ENCODE measurements at regions not wholly inside any gene's neighbourhood (a gene's known extent, or its start where the extent isn't known, plus 50 kb on each side); places are given as distances from the start of the nearest gene placed in this dataset.
"Not testable (repeated sequence)": the region's sequence is repeated elsewhere in the genome, so short reads cannot be mapped to it uniquely, and the experiment has no call there.

GRCh38 chr7:9691286-9691685 is 1257.9 kb downstream of the NXPH1 start:
- Histone ChIP-seq H3K36me3 (ENCODE audit: control insufficient read depth in 3 of 3, insufficient read depth in 3 of 3, low read length in 3 of 3) (no peaks in the 10 kb centered on the region), H3K9me3 (ENCODE audit: control insufficient read depth in 3 of 3, low read length in 3 of 3) (peaks cover 0 to 4% (median 3%) of the 10 kb centered on the region in 3 donors), H3K27me3 (ENCODE audit: control insufficient read depth in 3 of 3, insufficient read depth in 3 of 3, low read length in 3 of 3) (no peaks in the 10 kb centered on the region), H3K9ac (ENCODE audit: low read depth in 1 of 3, low read length in 3 of 3) (no peak overlapping the region), H3K4me1 (ENCODE audit: control insufficient read depth in 3 of 3, insufficient read depth in 3 of 3, low read length in 3 of 3) (no peaks in the 10 kb centered on the region), H3K27ac (ENCODE audit: low read depth, low read length) (no peak overlapping the region), H3K4me3 (ENCODE audit: low read length in 3 of 3) (no peak overlapping the region)

- no peaks in the 10 kb centered on the region for H3K4me1 ChIP-seq (ENCODE audit: control insufficient read depth in 3 of 3, insufficient read depth in 3 of 3, low read length in 3 of 3)
- H3K4me3 ChIP-seq (ENCODE audit: low read length in 3 of 3), result no peak overlapping the region
- no peaks in the 10 kb centered on the region for H3K27me3 ChIP-seq (ENCODE audit: control insufficient read depth in 3 of 3, insufficient read depth in 3 of 3, low read length in 3 of 3)
- H3K36me3 ChIP-seq (ENCODE audit: control insufficient read depth in 3 of 3, insufficient read depth in 3 of 3, low read length in 3 of 3), result no peaks in the 10 kb centered on the region
- no peaks in the 10 kb centered on the region for H3K9me3 ChIP-seq (ENCODE audit: control insufficient read depth in 3 of 3, low read length in 3 of 3)
- H3K27ac ChIP-seq (ENCODE audit: low read depth, low read length), result no peak overlapping the region
- no peak overlapping the region for H3K9ac ChIP-seq (ENCODE audit: low read depth in 1 of 3, low read length in 3 of 3)
Observed at GRCh38 chr7:9698375-9698774, 1265.0 kb downstream of the NXPH1 start.

GRCh38 chr7:9709216-9709615 is 1264.5 kb upstream of the PHF14 start:
- no peak overlapping the region for H3K27ac ChIP-seq (ENCODE audit: low read depth, low read length)
- no peak overlapping the region for H3K9ac ChIP-seq (ENCODE audit: low read depth in 1 of 3, low read length in 3 of 3)
- no peaks in the 10 kb centered on the region for H3K36me3 ChIP-seq (ENCODE audit: control insufficient read depth in 3 of 3, insufficient read depth in 3 of 3, low read length in 3 of 3)
- H3K4me1 ChIP-seq (ENCODE audit: control insufficient read depth in 3 of 3, insufficient read depth in 3 of 3, low read length in 3 of 3), result no peaks in the 10 kb centered on the region
- H3K27me3 ChIP-seq (ENCODE audit: control insufficient read depth in 3 of 3, insufficient read depth in 3 of 3, low read length in 3 of 3), result no peaks in the 10 kb centered on the region
- no peak overlapping the region for H3K4me3 ChIP-seq (ENCODE audit: low read length in 3 of 3)
- no peaks in the 10 kb centered on the region for H3K9me3 ChIP-seq (ENCODE audit: control insufficient read depth in 3 of 3, low read length in 3 of 3)

GRCh38 chr7:9711259-9711918 is 1262.3 kb upstream of the PHF14 start:
- H3K9ac ChIP-seq (ENCODE audit: low read depth in 1 of 3, low read length in 3 of 3), result no peak overlapping the region
- H3K4me3 ChIP-seq (ENCODE audit: low read length in 3 of 3), result no peak overlapping the region
- no peaks in the 10 kb centered on the region for H3K9me3 ChIP-seq (ENCODE audit: control insufficient read depth in 3 of 3, low read length in 3 of 3)
- no peaks in the 10 kb centered on the region for H3K36me3 ChIP-seq (ENCODE audit: control insufficient read depth in 3 of 3, insufficient read depth in 3 of 3, low read length in 3 of 3)
- no peaks in the 10 kb centered on the region for H3K27me3 ChIP-seq (ENCODE audit: control insufficient read depth in 3 of 3, insufficient read depth in 3 of 3, low read length in 3 of 3)
- H3K27ac ChIP-seq (ENCODE audit: low read depth, low read length), result no peak overlapping the region
- H3K4me1 ChIP-seq (ENCODE audit: control insufficient read depth in 3 of 3, insufficient read depth in 3 of 3, low read length in 3 of 3), result no peaks in the 10 kb centered on the region

GRCh38 chr7:9718071-9718661 is 1255.5 kb upstream of the PHF14 start:
- Histone ChIP-seq H3K9me3 (ENCODE audit: control insufficient read depth in 3 of 3, low read length in 3 of 3) (no peaks in the 10 kb centered on the region), H3K27ac (ENCODE audit: low read depth, low read length) (no peak overlapping the region), H3K36me3 (ENCODE audit: control insufficient read depth in 3 of 3, insufficient read depth in 3 of 3, low read length in 3 of 3) (no peaks in the 10 kb centered on the region), H3K27me3 (ENCODE audit: control insufficient read depth in 3 of 3, insufficient read depth in 3 of 3, low read length in 3 of 3) (no peaks in the 10 kb centered on the region), H3K4me3 (ENCODE audit: low read length in 3 of 3) (no peak overlapping the region), H3K9ac (ENCODE audit: low read depth in 1 of 3, low read length in 3 of 3) (no peak overlapping the region), H3K4me1 (ENCODE audit: control insufficient read depth in 3 of 3, insufficient read depth in 3 of 3, low read length in 3 of 3) (no peaks in the 10 kb centered on the region)

- Histone ChIP-seq H3K27ac (ENCODE audit: low read depth, low read length) (no peak overlapping the region), H3K4me3 (ENCODE audit: low read length in 3 of 3) (no peak overlapping the region), H3K36me3 (ENCODE audit: control insufficient read depth in 3 of 3, insufficient read depth in 3 of 3, low read length in 3 of 3) (no peaks in the 10 kb centered on the region), H3K27me3 (ENCODE audit: control insufficient read depth in 3 of 3, insufficient read depth in 3 of 3, low read length in 3 of 3) (no peaks in the 10 kb centered on the region), H3K9me3 (ENCODE audit: control insufficient read depth in 3 of 3, low read length in 3 of 3) (no peaks in the 10 kb centered on the region), H3K4me1 (ENCODE audit: control insufficient read depth in 3 of 3, insufficient read depth in 3 of 3, low read length in 3 of 3) (no peaks in the 10 kb centered on the region), H3K9ac (ENCODE audit: low read depth in 1 of 3, low read length in 3 of 3) (no peak overlapping the region)
Observed at GRCh38 chr7:9719303-9719702, 1254.4 kb upstream of the PHF14 start.

GRCh38 chr7:9719721-9720120 is 1254.0 kb upstream of the PHF14 start:
- H3K36me3 ChIP-seq (ENCODE audit: control insufficient read depth in 3 of 3, insufficient read depth in 3 of 3, low read length in 3 of 3), result no peaks in the 10 kb centered on the region
- H3K9me3 ChIP-seq (ENCODE audit: control insufficient read depth in 3 of 3, low read length in 3 of 3), result no peaks in the 10 kb centered on the region

GRCh38 chr7:9725940-9726663 is 1247.6 kb upstream of the PHF14 start:
- not testable (repeated sequence) for H3K27ac ChIP-seq (ENCODE audit: low read depth, low read length); H3K9ac ChIP-seq (ENCODE audit: low read depth in 1 of 3, low read length in 3 of 3); H3K9me3 ChIP-seq (ENCODE audit: control insufficient read depth in 3 of 3, low read length in 3 of 3); H3K4me1 ChIP-seq (ENCODE audit: control insufficient read depth in 3 of 3, insufficient read depth in 3 of 3, low read length in 3 of 3); H3K27me3 ChIP-seq (ENCODE audit: control insufficient read depth in 3 of 3, insufficient read depth in 3 of 3, low read length in 3 of 3); H3K36me3 ChIP-seq (ENCODE audit: control insufficient read depth in 3 of 3, insufficient read depth in 3 of 3, low read length in 3 of 3); H3K4me3 ChIP-seq (ENCODE audit: low read length in 3 of 3)

More at GRCh38 chr7:9719721-9720120, 1254.0 kb upstream of the PHF14 start:
- Histone ChIP-seq H3K4me3 (ENCODE audit: low read length in 3 of 3) (no peak overlapping the region), H3K9ac (ENCODE audit: low read depth in 1 of 3, low read length in 3 of 3) (no peak overlapping the region), H3K27me3 (ENCODE audit: control insufficient read depth in 3 of 3, insufficient read depth in 3 of 3, low read length in 3 of 3) (no peaks in the 10 kb centered on the region), H3K4me1 (ENCODE audit: control insufficient read depth in 3 of 3, insufficient read depth in 3 of 3, low read length in 3 of 3) (no peaks in the 10 kb centered on the region), H3K27ac (ENCODE audit: low read depth, low read length) (no peak overlapping the region)

GRCh38 chr7:9726811-9727210 is 1246.9 kb upstream of the PHF14 start:
- H3K4me1 ChIP-seq (ENCODE audit: control insufficient read depth in 3 of 3, insufficient read depth in 3 of 3, low read length in 3 of 3); H3K27me3 ChIP-seq (ENCODE audit: control insufficient read depth in 3 of 3, insufficient read depth in 3 of 3, low read length in 3 of 3); H3K9me3 ChIP-seq (ENCODE audit: control insufficient read depth in 3 of 3, low read length in 3 of 3); H3K4me3 ChIP-seq (ENCODE audit: low read length in 3 of 3); H3K9ac ChIP-seq (ENCODE audit: low read depth in 1 of 3, low read length in 3 of 3); H3K27ac ChIP-seq (ENCODE audit: low read depth, low read length); H3K36me3 ChIP-seq (ENCODE audit: control insufficient read depth in 3 of 3, insufficient read depth in 3 of 3, low read length in 3 of 3): not testable (repeated sequence)

GRCh38 chr7:9727467-9727869 is 1246.2 kb upstream of the PHF14 start:
- H3K27ac ChIP-seq (ENCODE audit: low read depth, low read length); H3K4me1 ChIP-seq (ENCODE audit: control insufficient read depth in 3 of 3, insufficient read depth in 3 of 3, low read length in 3 of 3); H3K9me3 ChIP-seq (ENCODE audit: control insufficient read depth in 3 of 3, low read length in 3 of 3); H3K9ac ChIP-seq (ENCODE audit: low read depth in 1 of 3, low read length in 3 of 3); H3K4me3 ChIP-seq (ENCODE audit: low read length in 3 of 3); H3K36me3 ChIP-seq (ENCODE audit: control insufficient read depth in 3 of 3, insufficient read depth in 3 of 3, low read length in 3 of 3); H3K27me3 ChIP-seq (ENCODE audit: control insufficient read depth in 3 of 3, insufficient read depth in 3 of 3, low read length in 3 of 3): not testable (repeated sequence)

Measured in skeletal muscle tissue (tissue), 3 donors.